Upper lobe of left lung (tissue), 4 donors: ENCODE measurements at regions not wholly inside any gene's neighbourhood (a gene's known extent, or its start where the extent isn't known, plus 50 kb on each side); places are given as distances from the start of the nearest gene placed in this dataset.

Source experiments
- POLR2A ChIP-seq, 4 donors: fragments of 450-650 bp; IDR thresholded peaks; one replicate each; pipeline ENCODE4 v1.5.1; 2016 to 2017; ENCODE audit warnings: antibody characterized with exemption in 4 of 4, mild to moderate bottlenecking in 2 of 4
- POLR2AphosphoS5 ChIP-seq, 2 donors: sonication (generic); formaldehyde crosslinking; IDR thresholded peaks; one replicate each; pipeline ENCODE4 v1.5.1; 2017; ENCODE audit warnings: antibody characterized with exemption in 2 of 2
- TF ChIP-seq, protein P1 (sequence below), 6 experiments: fragments of 450-650 bp in 4 of 6; fragments of 200-600 bp in 2 of 6; sonication (generic) in 2 of 6; IDR thresholded peaks; one replicate each; pipeline ENCODE4 v1.5.1; 2016 to 2019; ENCODE audit warnings: antibody characterized with exemption in 6 of 6

DNA sequence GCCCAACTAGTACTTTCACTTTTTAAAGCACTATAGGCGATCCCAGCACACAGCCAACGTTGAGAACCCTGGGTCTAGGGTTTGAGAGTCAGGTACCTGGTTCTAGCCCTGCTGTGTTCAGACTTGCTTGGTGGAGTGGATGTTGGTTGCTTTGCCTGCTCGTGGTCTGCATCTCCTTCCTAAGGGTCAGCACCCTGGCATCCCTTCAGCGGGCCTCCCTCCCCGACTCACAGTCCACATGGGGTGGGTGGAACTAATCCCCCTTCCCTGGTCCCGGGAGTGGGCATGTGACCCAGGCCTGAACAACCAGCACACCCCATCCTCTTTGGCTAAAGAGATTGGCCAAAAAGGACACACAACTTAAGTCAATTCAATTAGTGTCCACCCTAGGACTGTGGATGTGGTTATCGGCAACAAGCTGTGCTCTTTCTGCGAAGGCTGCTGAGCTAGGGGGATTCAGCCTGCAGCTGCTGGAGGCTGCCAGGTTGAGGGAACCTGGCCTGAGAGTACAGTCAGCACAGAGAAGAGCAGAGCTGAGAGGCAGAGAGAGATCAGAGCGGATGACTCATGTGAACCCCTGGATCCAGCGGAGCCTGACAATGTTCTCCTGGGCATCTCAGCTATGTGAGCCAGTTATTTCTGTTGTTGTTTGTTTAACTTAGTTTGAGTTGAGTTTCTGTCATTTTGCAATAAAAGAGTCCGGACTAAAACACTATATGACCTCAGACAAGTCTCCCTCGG is 138.9 kb downstream of the ACTL8 start:
- TF ChIP-seq, protein P1, sequence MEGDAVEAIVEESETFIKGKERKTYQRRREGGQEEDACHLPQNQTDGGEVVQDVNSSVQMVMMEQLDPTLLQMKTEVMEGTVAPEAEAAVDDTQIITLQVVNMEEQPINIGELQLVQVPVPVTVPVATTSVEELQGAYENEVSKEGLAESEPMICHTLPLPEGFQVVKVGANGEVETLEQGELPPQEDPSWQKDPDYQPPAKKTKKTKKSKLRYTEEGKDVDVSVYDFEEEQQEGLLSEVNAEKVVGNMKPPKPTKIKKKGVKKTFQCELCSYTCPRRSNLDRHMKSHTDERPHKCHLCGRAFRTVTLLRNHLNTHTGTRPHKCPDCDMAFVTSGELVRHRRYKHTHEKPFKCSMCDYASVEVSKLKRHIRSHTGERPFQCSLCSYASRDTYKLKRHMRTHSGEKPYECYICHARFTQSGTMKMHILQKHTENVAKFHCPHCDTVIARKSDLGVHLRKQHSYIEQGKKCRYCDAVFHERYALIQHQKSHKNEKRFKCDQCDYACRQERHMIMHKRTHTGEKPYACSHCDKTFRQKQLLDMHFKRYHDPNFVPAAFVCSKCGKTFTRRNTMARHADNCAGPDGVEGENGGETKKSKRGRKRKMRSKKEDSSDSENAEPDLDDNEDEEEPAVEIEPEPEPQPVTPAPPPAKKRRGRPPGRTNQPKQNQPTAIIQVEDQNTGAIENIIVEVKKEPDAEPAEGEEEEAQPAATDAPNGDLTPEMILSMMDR (IDR thresholded peaks at IDR 0.05) = no peak
- TF ChIP-seq POLR2A (IDR thresholded peaks at IDR 0.05) (no peak), POLR2AphosphoS5 (IDR thresholded peaks at IDR 0.05) (no peak)
